GM21367 (cell line): ENCODE measurements at regions not wholly inside any gene's neighbourhood (a gene's known extent, or its start where the extent isn't known, plus 50 kb on each side); places are given as distances from the start of the nearest gene placed in this dataset.
"Not testable (repeated sequence)": the region's sequence is repeated elsewhere in the genome, so short reads cannot be mapped to it uniquely, and the experiment has no call there.

Experiments used
- ATAC-seq: cut with Tn5 transposase; IDR thresholded peaks from one replicate; pipeline ENCODE4 v1.9.1; 2021; ENCODE audit not compliant: unreplicated experiment

GRCh38 chrX:110511238-110511637 is 152.6 kb downstream of the RTL9 start:
- no peak for ATAC-seq

GRCh38 chrX:110512341-110512740 is 153.7 kb downstream of the RTL9 start:
- no peak for ATAC-seq

DNA sequence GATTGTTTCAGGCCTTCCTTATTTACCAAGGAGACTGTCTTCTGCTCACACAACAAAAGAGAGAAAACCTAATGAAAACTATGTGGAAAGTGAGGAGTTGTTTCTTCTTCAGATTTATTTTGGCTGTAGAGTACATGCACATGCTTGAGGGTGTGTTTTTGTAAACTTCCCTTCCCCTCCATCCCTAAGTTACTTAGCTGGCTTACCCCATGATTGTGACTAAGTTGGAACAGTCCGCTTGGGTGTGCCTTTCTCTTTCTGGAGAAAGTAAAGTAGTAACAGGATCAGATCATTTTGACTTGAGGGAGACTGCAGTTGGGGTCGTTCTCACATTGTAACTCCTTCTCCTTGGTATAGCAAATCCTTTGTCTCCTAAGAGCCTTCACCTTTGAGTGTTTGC is 155.9 kb downstream of the RTL9 start:
- no peak for ATAC-seq

DNA sequence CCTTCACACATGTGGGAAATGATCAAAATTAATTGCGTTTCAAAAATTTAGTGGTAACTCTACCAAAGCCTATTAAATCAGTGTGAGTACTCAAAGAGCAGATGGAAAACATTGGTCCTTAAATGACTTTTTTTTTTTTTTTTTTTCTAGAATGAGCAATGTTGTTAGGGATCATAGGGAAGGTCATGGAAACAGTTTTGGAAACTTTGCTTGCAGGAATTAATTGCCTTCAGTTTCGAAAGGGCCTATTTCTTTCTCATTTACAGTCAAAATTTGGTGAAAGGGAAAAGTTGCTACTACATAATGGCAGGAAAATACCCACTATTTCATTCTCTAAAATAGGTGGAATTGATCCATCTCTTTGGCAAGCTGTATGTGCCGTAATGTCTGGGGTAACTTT is 160.9 kb downstream of the RTL9 start:
- no peak for ATAC-seq

DNA sequence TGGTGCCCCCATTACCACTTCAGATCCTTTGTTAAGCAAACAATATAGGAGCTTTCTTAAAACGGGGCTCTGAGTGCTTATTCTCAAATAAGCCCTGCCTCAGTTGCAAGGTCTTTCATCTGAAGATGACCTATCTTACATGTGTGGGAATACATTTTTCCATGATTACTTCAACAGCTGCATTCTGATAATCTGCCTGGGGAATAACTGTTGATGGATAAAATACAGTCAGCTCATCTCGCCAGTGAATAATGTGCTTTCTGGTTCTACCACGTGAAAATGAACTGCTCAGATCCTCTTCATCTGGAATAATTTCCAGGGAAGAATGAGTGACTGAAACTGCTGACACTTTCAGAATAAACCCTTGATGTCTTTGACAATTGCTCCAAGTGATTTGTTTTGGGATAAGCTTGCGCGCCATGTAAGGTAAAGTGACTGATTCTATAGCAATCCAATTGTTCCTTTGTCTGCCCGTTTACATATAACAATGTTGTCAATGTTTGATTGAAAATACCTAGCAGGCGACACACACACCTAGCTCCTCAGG is 161.3 kb downstream of the RTL9 start:
- ATAC-seq: no peak

DNA sequence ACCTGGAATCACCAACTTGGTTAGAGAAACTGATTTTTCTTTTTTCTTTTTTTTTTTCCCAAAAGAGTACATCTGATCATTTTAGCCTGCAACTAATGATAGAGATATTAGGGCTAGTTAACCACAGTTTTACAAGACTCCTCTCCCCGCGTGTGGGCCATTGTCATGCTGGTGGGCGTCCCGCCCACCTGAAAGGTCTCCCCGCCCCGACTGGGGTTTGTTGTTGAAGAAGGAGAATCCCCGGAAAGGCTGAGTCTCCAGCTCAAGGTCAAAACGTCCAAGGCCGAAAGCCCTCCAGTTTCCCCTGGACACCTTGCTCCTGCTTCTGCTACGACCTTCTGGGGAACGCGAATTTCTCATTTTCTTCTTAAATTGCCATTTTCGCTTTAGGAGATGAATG is 162.0 kb downstream of the RTL9 start:
- not testable (repeated sequence) for ATAC-seq

DNA sequence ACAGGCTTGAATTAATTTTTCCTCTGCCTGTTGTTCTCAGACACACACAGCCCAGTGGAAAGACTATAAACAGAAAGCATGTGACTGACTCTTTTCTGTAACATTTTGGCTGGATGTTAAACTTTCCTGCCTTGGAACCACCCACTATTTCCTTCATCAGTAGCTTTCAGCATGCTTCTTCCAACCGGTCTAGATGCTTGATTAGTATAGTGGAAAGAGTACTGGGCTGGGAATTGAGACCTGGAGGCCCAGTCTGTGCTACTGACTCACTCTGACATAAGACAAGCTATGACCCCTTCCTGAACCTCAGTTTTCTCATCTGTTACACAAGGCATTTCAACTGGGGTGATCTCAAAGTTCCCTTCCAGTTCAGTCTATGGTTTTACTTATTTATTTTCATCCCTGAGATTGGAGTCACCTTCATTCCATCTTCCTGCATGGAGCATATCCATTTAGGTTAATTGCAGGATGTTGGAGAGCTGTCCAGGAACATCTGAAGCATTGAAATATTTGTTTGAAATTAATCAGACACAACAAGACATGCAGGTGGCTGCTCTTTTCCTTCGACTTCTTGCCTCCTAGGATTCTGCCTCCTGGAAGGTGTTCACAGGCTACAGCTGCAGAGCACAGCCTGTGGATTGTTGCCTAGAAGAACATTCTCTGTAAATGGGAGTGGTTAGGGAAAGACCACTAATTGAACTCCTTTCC is 173.4 kb downstream of the RTL9 start:
- ATAC-seq: no peak

DNA sequence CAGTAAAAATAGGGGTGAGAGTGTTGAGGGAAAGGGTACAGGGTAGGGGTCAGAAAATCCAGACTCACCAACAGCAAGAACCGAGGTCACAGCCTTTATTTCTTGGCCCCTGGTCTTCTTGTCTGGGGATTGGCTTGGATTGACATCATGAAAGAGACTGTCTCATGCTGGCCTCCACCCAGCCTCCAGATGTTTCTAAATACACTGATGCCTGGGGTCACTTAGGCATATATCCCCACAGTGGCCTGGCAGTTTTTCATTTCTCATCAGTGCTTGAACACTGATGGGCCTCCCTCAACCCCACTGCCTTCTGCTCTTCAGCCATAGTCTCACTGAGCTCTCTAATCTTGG is 173.9 kb downstream of the RTL9 start:
- no peak for ATAC-seq

DNA sequence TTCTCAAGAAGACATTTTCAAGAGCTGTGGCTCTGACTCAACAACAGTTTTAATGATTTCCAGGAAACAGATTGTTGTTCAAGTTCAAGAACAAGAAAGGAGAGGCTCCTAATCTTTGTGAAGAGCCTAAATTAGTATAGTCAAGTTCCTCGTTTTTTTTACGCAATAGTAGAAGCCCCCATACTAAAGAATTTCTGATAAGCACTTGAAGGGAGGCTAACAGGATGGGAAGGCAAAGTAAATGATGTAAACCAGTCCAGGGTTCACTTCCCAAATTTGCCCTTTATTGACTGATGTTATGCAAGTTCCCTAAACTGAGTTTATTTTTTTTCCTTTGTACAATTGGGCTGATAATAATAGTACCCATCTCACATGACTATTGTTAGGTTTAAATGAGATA is 178.2 kb downstream of the RTL9 start:
- no peak for ATAC-seq

DNA sequence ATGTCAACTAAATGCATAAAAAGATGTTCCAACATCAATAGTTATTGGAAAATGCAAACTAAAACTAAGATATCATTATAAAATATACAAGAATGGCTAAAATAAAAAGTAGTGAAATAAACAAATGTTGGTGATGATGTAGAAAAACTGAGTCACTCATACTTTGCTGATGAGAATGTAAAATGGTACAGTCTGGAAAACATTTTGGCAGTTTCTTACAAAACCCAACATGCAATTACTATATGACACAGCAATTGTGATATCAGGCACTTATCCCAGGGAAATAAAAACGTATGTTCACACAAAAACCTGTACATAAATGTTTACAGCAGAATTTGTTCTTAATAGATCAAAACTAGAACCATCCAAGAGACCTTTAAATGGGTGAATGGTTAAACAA is 182.6 kb downstream of the RTL9 start:
- no peak for ATAC-seq

DNA sequence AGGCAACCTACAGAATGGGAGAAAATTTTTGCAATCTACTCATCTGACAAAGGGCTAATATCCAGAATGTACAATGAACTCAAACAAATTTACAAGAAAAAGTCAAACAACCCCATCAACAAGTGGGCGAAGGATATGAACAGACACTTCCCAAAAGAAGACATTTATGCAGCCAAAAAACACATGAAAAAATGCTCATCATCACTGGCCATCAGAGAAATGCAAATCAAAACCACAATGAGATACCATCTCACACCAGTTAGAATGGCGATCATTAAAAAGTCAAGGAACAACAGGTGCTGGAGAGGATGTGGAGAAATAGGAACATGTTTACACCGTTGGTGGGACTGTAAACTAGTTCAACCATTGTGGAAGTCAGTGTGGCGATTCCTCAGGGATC is 192.2 kb downstream of the RTL9 start:
- not testable (repeated sequence) for ATAC-seq

DNA sequence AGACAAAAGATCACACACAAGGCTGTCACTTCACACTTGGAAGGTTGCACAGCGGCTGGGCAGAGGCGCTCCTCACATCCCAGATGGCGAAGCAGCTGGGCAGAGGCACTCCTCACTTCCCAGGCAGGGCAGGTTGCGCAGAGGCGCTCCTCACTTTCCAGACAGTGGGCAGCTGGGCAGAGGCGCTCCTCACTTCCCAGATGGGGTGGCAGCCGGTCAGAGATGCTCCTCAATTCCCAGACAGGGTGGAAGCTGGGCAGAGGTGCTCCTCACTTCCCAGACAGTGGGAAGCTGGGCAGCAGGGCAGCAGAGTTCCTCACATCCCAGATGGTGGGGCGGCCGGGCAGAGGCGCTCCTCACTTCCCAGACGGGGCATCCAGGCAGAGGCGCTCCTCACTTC is 199.2 kb downstream of the RTL9 start:
- no peak for ATAC-seq

DNA sequence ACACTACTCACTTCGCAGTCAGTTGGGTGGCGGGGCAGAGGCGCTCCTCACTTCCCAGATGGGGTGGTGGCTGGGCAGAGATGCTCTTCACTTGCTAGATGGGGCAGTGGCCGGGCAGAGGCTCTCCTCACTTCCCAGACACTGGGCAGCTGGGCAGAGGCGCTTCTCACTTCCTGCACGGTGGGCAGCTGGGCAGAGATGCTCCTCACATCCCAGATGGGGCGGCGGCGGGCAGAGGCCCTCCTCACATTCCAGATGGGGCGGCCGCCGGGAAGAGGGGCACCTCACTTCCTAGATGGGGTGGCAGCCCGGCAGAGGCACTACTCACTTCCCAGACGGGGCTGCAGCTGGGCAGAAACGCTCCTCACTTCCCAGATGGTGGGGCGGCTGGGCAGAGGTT is 199.8 kb downstream of the RTL9 start:
- ATAC-seq: no peak

DNA sequence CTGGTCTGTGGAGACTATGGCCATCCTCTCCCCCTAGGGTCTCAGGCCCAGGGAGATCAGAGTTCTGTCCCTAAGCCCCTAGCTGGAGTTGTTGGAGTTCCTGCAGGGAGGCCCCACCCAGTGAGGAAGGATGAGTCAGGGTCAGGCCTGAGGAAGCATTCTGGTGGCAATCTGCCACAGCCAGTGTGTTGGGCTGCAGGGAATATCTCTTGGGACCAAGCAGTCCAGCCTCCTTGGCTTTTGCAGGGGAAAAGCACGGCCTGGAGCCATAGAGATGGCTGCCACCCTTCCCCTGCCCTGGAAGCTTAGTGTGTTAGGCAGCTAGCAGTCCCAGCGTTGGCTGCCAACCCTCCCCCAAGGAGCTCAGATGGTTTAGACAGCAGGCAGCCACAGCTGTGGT is 202.4 kb downstream of the RTL9 start:
- ATAC-seq: no peak

GRCh38 chrX:110563282-110563681 is 204.6 kb downstream of the RTL9 start:
- ATAC-seq: no peak

DNA sequence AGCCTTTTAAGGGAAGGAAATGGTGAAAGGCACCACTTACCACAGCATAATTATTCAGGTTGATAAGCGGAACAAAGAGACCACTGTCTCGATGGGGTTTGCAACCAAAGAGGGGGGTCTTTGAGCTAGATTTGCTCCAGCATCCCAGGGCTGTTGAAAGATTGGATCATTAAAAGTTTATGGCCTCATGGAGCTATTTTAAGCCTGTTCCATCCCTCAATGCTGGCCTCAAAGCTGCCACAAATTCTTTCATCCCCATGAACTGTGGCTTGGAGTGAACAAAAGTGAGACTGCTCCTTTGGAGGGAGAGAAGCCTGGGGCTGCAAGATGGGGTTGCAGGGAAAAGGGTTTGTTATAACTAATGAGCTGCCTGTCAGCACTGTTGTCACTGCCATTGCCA is 209.8 kb downstream of the RTL9 start:
- ATAC-seq: no peak

GRCh38 chrX:110569506-110569905 is 210.9 kb downstream of the RTL9 start:
- ATAC-seq: no peak

DNA sequence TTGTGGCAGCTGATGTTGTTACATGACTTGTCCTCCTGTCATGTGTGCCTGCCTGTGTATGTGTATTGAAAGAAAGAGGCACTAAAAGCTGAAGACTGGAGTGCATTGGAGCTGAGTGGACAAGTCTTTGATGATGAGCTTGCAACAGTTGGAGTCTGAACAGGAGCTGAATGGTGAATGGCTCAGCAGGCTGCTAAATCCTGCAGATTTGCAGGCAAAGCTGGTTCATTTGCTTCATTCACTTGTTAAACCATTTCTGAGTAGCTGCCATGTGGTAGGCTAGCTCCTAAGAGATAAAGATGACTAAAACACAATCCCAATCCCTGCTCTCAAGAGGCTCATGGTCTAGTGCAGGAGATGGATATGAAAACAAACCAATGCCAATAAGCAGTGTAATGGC is 217.3 kb downstream of the CHRDL1 start:
- no peak for ATAC-seq

DNA sequence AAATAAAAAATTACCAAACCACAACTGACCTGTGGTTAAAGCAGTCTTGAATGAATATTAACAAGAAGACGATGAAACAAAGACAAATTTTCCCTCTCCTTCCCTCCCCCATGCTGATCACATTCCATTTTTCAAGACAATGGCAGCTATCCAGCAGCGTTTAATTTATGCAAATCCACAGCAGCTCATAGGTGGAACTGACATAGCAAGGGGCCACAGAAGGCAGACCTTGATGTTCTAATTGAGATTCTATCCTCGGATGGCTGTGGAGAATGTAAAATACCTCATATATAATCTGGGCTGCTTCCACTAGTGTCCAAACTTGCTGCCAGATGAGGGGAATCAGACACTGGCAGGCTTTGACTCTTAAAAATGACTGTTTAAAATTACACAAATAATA is 211.5 kb downstream of the CHRDL1 start:
- ATAC-seq: no peak

GRCh38 chrX:110588164-110588563 is 207.5 kb downstream of the CHRDL1 start:
- no peak for ATAC-seq

DNA sequence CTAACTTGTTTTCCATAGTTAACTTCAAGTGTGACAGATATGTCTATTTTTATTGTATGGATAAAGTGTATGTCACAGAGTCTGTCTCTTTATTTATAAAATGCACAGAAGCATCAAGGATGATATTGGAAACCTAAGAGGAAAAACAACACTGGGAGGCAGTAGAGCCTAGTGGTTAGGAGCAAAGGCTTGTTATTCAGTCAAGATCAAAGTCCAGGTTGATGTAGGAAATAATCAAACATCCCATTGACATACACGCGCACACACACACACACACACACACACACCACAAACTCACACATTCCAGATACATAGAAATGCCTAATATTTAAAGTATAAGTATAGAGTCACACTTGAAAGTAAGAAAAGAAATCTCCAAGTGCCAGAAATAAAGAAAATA is 206.8 kb downstream of the CHRDL1 start:
- no peak for ATAC-seq

DNA sequence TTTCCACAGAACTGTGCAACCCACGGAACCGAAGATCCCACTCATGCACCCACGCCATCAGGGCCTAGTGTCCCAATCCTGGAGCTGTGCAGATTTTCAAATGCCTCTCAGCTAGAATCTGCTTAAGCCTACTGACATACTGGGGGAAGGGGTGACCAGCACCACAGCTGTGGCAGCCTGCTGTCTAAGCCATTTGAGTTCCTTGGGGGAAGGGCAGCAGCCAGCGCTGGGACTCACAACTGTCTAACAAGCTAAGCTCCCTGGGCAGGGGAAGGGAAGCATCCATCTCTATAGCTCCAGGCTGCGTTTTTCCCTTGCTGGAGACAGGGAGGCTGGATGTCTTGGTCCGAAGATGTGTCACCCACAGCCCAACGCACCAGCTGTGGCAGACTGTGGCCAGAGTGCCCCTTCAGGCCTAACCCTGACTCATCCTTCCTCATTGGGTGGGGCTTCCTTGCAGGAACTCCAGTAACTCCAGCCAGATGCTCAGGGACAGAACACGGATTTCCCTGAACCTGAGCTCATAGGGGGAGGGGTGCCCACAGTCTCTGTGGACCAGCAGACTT is 194.8 kb downstream of the CHRDL1 start:
- ATAC-seq: no peak

DNA sequence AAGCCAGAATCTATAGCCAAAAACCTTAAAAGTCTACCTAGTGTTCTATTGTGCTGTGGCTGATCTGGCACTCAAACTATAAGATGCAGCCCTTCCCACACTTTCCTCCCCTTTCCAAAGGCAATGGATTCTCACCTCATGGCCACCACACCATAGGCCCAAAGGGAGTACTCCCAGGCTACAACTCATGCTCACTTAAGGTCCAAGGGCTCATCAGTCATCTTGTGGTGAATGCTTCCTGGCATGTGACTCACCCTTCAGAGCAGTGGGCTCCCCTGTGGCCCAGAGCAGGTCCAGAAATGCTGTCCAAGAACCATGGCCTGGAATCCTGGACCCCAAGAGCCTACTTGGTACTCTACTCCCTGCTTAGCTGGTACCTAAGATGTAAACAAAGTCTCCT is 181.0 kb downstream of the CHRDL1 start:
- no peak for ATAC-seq
